ENCODE measurements at regions not wholly inside any gene's neighbourhood (a gene's known extent, or its start where the extent isn't known, plus 50 kb on each side); places are given as distances from the start of the nearest gene placed in this dataset.

DNA sequence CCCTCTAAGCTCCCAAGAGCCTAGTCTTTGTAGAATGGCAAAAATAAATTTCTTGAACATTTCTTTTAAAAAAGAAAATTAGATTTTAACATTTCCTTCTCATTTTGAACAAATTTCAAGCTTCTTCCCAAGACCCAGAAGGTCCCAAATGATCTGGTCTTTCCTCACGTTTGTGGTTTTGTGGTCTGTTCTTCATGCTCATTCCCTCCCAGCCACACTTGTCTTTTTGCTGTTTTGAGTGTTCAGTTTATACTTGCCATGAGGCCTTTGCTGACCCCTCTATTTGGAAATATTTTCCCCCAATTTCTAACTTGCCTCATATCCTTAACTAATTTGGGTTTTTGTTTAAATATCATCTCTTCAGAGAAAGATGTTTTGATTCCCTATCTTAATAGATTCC, 133.4 kb upstream of the PAPPA start:
- 0% methylated on average over 1 of the region's 1 CpG for WGBS (ENCODE audit: low lambda C conversion rate)
- ChIA-PET POLR2A (no interaction called here), CTCF (ENCODE audit: low intra/inter-chr PET ratio, low total read pairs) (no interaction called here)
- Histone ChIP-seq H3K4me3 (replicated peaks in 1 of 3; ENCODE audit: insufficient read depth in 1 of 3, low read depth in 2 of 3, low read length in 3 of 3) (no peak overlapping the region), H3K4me2 (ENCODE audit: low read depth, low read length) (no peak overlapping the region), H4K20me1 (ENCODE audit: insufficient read depth, low read length) (no peaks in the 10 kb centered on the region), H3K9me3 (ENCODE audit: low read length) (no peaks in the 10 kb centered on the region), H3K4me1 (ENCODE audit: insufficient read depth, low read length) (no peaks in the 10 kb centered on the region), H3K36me3 (replicated peaks in 1 of 2; ENCODE audit: control insufficient read depth in 1 of 2, insufficient read depth in 2 of 2, low read length in 2 of 2) (no peaks in the 10 kb centered on the region), H2AFZ (ENCODE audit: low read length) (no peak overlapping the region), H3K27ac (ENCODE audit: extremely low read length, insufficient read depth, low read length) (no peak overlapping the region), H3K79me2 (ENCODE audit: insufficient read depth, low read length) (no peaks in the 10 kb centered on the region), H3K27me3 (ENCODE audit: control insufficient read depth in 1 of 2, insufficient read depth in 2 of 2, low read length in 2 of 2) (no peaks in the 10 kb centered on the region), H3K9ac (ENCODE audit: insufficient read depth, low read depth, low read length) (no peak overlapping the region)
- no peak for ATAC-seq
- DNase-seq (ENCODE audit: low spot score), result no peak
- FAIRE-seq, result no peak
- intact Hi-C loops (cut with micrococcal nuclease; ENCODE audit: unreplicated experiment), result no loop called here
- TF ChIP-seq ZNF547 (CRISPR knock-in tag; IDR thresholded peaks at IDR 0.05) (no peak), CC2D1A (CRISPR knock-in tag; IDR thresholded peaks at IDR 0.05) (no peak), EZH2 (conservative IDR thresholded peaks at IDR 0.05; ENCODE audit: low read depth, low read length) (no peak), ZNF747 (CRISPR knock-in tag; IDR thresholded peaks at IDR 0.05; ENCODE audit: borderline replicate concordance) (no peak), ZNF709 (CRISPR knock-in tag; IDR thresholded peaks at IDR 0.05) (no peak), ZNF362 (CRISPR knock-in tag; IDR thresholded peaks at IDR 0.05; ENCODE audit: borderline replicate concordance) (no peak), ZNF567 (CRISPR knock-in tag; IDR thresholded peaks at IDR 0.05; ENCODE audit: borderline replicate concordance) (no peak), ZEB1 (IDR thresholded peaks at IDR 0.05; ENCODE audit: insufficient replicate concordance, low read depth) (no peak), JARID2 (CRISPR knock-in tag; IDR thresholded peaks at IDR 0.05; ENCODE audit: insufficient replicate concordance) (no peak), ZNF292 (CRISPR knock-in tag; IDR thresholded peaks at IDR 0.05; ENCODE audit: borderline replicate concordance, low read depth) (no peak)
- TF ChIP-seq, protein P1, sequence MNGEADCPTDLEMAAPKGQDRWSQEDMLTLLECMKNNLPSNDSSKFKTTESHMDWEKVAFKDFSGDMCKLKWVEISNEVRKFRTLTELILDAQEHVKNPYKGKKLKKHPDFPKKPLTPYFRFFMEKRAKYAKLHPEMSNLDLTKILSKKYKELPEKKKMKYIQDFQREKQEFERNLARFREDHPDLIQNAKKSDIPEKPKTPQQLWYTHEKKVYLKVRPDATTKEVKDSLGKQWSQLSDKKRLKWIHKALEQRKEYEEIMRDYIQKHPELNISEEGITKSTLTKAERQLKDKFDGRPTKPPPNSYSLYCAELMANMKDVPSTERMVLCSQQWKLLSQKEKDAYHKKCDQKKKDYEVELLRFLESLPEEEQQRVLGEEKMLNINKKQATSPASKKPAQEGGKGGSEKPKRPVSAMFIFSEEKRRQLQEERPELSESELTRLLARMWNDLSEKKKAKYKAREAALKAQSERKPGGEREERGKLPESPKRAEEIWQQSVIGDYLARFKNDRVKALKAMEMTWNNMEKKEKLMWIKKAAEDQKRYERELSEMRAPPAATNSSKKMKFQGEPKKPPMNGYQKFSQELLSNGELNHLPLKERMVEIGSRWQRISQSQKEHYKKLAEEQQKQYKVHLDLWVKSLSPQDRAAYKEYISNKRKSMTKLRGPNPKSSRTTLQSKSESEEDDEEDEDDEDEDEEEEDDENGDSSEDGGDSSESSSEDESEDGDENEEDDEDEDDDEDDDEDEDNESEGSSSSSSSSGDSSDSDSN (CRISPR knock-in tag; IDR thresholded peaks at IDR 0.05), result no peak
- TF ChIP-seq, protein P2, sequence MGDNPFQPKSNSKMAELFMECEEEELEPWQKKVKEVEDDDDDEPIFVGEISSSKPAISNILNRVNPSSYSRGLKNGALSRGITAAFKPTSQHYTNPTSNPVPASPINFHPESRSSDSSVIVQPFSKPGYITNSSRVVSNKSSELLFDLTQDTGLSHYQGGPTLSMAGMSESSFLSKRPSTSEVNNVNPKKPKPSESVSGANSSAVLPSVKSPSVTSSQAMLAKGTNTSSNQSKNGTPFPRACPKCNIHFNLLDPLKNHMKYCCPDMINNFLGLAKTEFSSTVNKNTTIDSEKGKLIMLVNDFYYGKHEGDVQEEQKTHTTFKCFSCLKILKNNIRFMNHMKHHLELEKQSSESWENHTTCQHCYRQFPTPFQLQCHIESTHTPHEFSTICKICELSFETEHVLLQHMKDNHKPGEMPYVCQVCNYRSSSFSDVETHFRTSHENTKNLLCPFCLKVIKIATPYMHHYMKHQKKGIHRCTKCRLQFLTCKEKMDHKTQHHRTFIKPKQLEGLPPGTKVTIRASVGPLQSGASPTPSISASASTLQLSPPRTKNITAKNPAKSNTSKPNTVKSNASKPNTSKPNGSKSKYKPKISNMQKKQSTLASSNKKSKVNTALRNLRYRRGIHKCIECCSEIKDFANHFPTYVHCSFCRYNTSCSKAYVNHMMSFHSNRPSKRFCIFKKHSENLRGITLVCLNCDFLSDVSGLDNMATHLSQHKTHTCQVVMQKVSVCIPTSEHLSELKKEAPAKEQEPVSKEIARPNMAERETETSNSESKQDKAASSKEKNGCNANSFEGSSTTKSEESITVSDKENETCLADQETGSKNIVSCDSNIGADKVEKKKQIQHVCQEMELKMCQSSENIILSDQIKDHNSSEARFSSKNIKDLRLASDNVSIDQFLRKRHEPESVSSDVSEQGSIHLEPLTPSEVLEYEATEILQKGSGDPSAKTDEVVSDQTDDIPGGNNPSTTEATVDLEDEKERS (CRISPR knock-in tag; IDR thresholded peaks at IDR 0.05), result no peak
- TF ChIP-seq, protein P3, sequence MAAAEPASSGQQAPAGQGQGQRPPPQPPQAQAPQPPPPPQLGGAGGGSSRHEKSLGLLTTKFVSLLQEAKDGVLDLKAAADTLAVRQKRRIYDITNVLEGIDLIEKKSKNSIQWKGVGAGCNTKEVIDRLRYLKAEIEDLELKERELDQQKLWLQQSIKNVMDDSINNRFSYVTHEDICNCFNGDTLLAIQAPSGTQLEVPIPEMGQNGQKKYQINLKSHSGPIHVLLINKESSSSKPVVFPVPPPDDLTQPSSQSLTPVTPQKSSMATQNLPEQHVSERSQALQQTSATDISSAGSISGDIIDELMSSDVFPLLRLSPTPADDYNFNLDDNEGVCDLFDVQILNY (CRISPR knock-in tag; conservative IDR thresholded peaks at IDR 0.05), result no peak
- TF ChIP-seq, protein P4, sequence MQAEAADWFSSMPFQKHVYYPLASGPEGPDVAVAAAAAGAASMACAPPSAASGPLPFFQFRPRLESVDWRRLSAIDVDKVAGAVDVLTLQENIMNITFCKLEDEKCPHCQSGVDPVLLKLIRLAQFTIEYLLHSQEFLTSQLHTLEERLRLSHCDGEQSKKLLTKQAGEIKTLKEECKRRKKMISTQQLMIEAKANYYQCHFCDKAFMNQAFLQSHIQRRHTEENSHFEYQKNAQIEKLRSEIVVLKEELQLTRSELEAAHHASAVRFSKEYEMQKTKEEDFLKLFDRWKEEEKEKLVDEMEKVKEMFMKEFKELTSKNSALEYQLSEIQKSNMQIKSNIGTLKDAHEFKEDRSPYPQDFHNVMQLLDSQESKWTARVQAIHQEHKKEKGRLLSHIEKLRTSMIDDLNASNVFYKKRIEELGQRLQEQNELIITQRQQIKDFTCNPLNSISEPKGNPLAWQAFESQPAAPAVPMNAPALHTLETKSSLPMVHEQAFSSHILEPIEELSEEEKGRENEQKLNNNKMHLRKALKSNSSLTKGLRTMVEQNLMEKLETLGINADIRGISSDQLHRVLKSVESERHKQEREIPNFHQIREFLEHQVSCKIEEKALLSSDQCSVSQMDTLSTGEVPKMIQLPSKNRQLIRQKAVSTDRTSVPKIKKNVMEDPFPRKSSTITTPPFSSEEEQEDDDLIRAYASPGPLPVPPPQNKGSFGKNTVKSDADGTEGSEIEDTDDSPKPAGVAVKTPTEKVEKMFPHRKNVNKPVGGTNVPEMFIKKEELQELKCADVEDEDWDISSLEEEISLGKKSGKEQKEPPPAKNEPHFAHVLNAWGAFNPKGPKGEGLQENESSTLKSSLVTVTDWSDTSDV (CRISPR knock-in tag; IDR thresholded peaks at IDR 0.05), result no peak
- BruUV-seq (replicated peaks), result no TSS peak
- in situ Hi-C loops (cut with HindIII; ENCODE audit: extremely low pct_ligation_motif_present, low pct_unique_long_range_greater_than_20kb), result no loop called here
